ENCODE measurements at regions not wholly inside any gene's neighbourhood (a gene's known extent, or its start where the extent isn't known, plus 50 kb on each side); places are given as distances from the start of the nearest gene placed in this dataset.

DNA sequence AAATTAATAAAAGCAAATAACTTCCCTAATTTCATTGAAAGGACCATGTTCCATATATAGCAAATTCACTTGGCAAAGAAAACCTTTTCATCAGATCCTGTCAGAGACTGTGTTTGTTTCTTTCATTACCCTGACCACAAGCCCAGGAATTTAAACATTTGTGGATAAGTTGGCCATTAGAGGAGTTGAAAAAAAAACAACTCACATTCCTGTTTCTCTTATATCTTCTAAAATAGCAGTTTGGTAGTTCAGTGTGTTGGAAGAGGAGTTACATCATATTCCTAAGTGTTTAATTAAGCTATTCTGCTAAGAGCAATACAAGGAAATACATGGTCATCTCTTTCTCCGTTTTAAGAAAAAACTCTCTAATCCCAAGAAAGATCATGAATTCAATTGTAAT lies 505.6 kb downstream of the TLE1 start:
- H3K27me3 Mint-ChIP-seq, result no peaks in the 10 kb centered on the region
- H3K9me3 Mint-ChIP-seq, result no peaks in the 10 kb centered on the region
- no peak overlapping the region for H3K27ac ChIP-seq (ENCODE audit: low read depth in 1 of 2, low read length in 2 of 2)
- no peak for TF ChIP-seq CTCF (IDR thresholded peaks at IDR 0.05)
- ChIA-PET POLR2A (no interaction called here), CTCF (no interaction called here)
- intact Hi-C loops (cut with DNase I, micrococcal nuclease), result no loop called here
- H3K9me3 ChIP-seq (ENCODE audit: control insufficient read depth in 1 of 2, insufficient read depth in 1 of 2, low read length in 2 of 2), result peaks cover 0 to 7% of the 10 kb centered on the region in 2 experiments
- no peaks in the 10 kb centered on the region for H3K27me3 ChIP-seq (ENCODE audit: control insufficient read depth in 1 of 2, insufficient read depth in 2 of 2, low read length in 2 of 2)
- no peaks in the 10 kb centered on the region for H3K36me3 Mint-ChIP-seq (ENCODE audit: low read depth)
- DNase-seq (no peak), ATAC-seq (ENCODE audit: poor library complexity) (no peak)
- no peaks in the 10 kb centered on the region for H3K36me3 ChIP-seq (ENCODE audit: insufficient read depth, low read length)
- no peaks in the 10 kb centered on the region for H3K4me1 ChIP-seq (ENCODE audit: insufficient read depth, low read length)
- H3K27ac Mint-ChIP-seq, result no peak overlapping the region
- no peaks in the 10 kb centered on the region for H3K4me1 Mint-ChIP-seq (ENCODE audit: low read depth)
- H3K4me3 Mint-ChIP-seq, result no peak overlapping the region
- H3K4me3 ChIP-seq (ENCODE audit: low read length), result no peak overlapping the region

- Mint-ChIP-seq H3K9me3 (no peaks in the 10 kb centered on the region), H3K4me3 (no peak overlapping the region), H3K36me3 (ENCODE audit: low read depth) (no peaks in the 10 kb centered on the region), H3K4me1 (ENCODE audit: low read depth) (no peaks in the 10 kb centered on the region), H3K27me3 (no peaks in the 10 kb centered on the region), H3K27ac (no peak overlapping the region)
- Histone ChIP-seq H3K9me3 (ENCODE audit: control insufficient read depth in 1 of 2, insufficient read depth in 1 of 2, low read length in 2 of 2) (peaks cover 0 to 7% of the 10 kb centered on the region in 2 experiments), H3K27me3 (ENCODE audit: control insufficient read depth in 1 of 2, insufficient read depth in 2 of 2, low read length in 2 of 2) (no peaks in the 10 kb centered on the region), H3K36me3 (ENCODE audit: insufficient read depth, low read length) (no peaks in the 10 kb centered on the region), H3K27ac (ENCODE audit: low read depth in 1 of 2, low read length in 2 of 2) (no peak overlapping the region), H3K4me3 (ENCODE audit: low read length) (no peak overlapping the region), H3K4me1 (ENCODE audit: insufficient read depth, low read length) (no peaks in the 10 kb centered on the region)
- no peak for TF ChIP-seq CTCF (IDR thresholded peaks at IDR 0.05)
- DNase-seq (no peak), ATAC-seq (ENCODE audit: poor library complexity) (no peak)
- CTCF ChIA-PET, result no interaction called here
- intact Hi-C loops (cut with DNase I, micrococcal nuclease), result no loop called here
- POLR2A ChIA-PET, result no interaction called here
Observed at GRCh38 chr9:81182431-81182830, 506.9 kb downstream of the TLE1 start.

GRCh38 chr9:81174023-81174422 lies 515.3 kb downstream of the TLE1 start:
- TF ChIP-seq CTCF (IDR thresholded peaks at IDR 0.05), result no peak
- Mint-ChIP-seq H3K9me3 (peaks cover 2% of the 10 kb centered on the region), H3K4me3 (no peak overlapping the region), H3K36me3 (ENCODE audit: low read depth) (no peaks in the 10 kb centered on the region), H3K27me3 (no peaks in the 10 kb centered on the region), H3K4me1 (ENCODE audit: low read depth) (no peaks in the 10 kb centered on the region), H3K27ac (no peak overlapping the region)
- ATAC-seq (ENCODE audit: poor library complexity), result no peak
- CTCF ChIA-PET, result no interaction called here
- intact Hi-C loops (cut with DNase I, micrococcal nuclease), result no loop called here
- Histone ChIP-seq H3K27me3 (ENCODE audit: control insufficient read depth in 1 of 2, insufficient read depth in 2 of 2, low read length in 2 of 2) (no peaks in the 10 kb centered on the region), H3K36me3 (ENCODE audit: insufficient read depth, low read length) (no peaks in the 10 kb centered on the region), H3K4me3 (ENCODE audit: low read length) (no peak overlapping the region), H3K27ac (ENCODE audit: low read depth in 1 of 2, low read length in 2 of 2) (no peak overlapping the region), H3K9me3 (ENCODE audit: control insufficient read depth in 1 of 2, insufficient read depth in 1 of 2, low read length in 2 of 2) (peaks cover 0 to 5% of the 10 kb centered on the region in 2 experiments), H3K4me1 (ENCODE audit: insufficient read depth, low read length) (no peaks in the 10 kb centered on the region)
- POLR2A ChIA-PET, result no interaction called here
- DNase-seq, result no peak

Data from CD4-positive, alpha-beta T cell (primary cell).